ENCODE measurements at regions not wholly inside any gene's neighbourhood (a gene's known extent, or its start where the extent isn't known, plus 50 kb on each side); places are given as distances from the start of the nearest gene placed in this dataset.

DNA sequence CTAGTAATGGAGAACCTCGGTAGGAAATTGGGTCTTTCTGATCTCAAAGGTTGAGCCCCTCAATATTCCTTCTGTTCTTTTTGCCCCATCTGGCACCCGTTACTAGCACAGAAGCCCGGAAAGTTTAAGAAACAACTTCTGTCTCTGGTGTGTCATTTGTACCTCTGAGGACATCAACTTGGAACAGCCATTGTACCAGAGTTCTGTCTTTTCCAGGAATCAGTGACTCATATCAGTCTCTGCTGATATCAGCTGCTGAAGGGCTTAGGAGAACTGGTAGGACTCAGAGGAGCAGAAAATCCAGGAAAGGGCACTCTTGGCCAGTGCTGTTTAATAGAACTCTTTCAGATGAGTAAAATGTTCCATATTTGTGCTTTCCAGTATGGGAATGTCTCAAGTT lies 78.3 kb upstream of the CHD6 start:
- Histone ChIP-seq H3K4me3 (replicated peaks; ENCODE audit: insufficient read depth, low read length) (no peak overlapping the region), H3K27ac (replicated peaks) (no peak overlapping the region), H3K27me3 (ENCODE audit: insufficient read depth, poor library complexity, severe bottlenecking) (no peaks in the 10 kb centered on the region)
- TF ChIP-seq, protein P1, sequence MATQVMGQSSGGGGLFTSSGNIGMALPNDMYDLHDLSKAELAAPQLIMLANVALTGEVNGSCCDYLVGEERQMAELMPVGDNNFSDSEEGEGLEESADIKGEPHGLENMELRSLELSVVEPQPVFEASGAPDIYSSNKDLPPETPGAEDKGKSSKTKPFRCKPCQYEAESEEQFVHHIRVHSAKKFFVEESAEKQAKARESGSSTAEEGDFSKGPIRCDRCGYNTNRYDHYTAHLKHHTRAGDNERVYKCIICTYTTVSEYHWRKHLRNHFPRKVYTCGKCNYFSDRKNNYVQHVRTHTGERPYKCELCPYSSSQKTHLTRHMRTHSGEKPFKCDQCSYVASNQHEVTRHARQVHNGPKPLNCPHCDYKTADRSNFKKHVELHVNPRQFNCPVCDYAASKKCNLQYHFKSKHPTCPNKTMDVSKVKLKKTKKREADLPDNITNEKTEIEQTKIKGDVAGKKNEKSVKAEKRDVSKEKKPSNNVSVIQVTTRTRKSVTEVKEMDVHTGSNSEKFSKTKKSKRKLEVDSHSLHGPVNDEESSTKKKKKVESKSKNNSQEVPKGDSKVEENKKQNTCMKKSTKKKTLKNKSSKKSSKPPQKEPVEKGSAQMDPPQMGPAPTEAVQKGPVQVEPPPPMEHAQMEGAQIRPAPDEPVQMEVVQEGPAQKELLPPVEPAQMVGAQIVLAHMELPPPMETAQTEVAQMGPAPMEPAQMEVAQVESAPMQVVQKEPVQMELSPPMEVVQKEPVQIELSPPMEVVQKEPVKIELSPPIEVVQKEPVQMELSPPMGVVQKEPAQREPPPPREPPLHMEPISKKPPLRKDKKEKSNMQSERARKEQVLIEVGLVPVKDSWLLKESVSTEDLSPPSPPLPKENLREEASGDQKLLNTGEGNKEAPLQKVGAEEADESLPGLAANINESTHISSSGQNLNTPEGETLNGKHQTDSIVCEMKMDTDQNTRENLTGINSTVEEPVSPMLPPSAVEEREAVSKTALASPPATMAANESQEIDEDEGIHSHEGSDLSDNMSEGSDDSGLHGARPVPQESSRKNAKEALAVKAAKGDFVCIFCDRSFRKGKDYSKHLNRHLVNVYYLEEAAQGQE (IDR thresholded peaks at IDR 0.05; ENCODE audit: insufficient replicate concordance, low read depth): no peak
- TF ChIP-seq SPI1 (IDR thresholded peaks at IDR 0.05; ENCODE audit: borderline replicate concordance, low read depth) (no peak), POLR2AphosphoS5 (IDR thresholded peaks at IDR 0.05; ENCODE audit: low read depth) (no peak), GABPA (IDR thresholded peaks at IDR 0.05; ENCODE audit: low read depth) (no peak)
- TF ChIP-seq, protein P2, sequence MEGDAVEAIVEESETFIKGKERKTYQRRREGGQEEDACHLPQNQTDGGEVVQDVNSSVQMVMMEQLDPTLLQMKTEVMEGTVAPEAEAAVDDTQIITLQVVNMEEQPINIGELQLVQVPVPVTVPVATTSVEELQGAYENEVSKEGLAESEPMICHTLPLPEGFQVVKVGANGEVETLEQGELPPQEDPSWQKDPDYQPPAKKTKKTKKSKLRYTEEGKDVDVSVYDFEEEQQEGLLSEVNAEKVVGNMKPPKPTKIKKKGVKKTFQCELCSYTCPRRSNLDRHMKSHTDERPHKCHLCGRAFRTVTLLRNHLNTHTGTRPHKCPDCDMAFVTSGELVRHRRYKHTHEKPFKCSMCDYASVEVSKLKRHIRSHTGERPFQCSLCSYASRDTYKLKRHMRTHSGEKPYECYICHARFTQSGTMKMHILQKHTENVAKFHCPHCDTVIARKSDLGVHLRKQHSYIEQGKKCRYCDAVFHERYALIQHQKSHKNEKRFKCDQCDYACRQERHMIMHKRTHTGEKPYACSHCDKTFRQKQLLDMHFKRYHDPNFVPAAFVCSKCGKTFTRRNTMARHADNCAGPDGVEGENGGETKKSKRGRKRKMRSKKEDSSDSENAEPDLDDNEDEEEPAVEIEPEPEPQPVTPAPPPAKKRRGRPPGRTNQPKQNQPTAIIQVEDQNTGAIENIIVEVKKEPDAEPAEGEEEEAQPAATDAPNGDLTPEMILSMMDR (IDR thresholded peaks at IDR 0.05; ENCODE audit: insufficient read depth, low read length): no peak
- DNase-seq (ENCODE audit: low read depth in 1 of 2, low spot score in 1 of 2): no peak

DNA sequence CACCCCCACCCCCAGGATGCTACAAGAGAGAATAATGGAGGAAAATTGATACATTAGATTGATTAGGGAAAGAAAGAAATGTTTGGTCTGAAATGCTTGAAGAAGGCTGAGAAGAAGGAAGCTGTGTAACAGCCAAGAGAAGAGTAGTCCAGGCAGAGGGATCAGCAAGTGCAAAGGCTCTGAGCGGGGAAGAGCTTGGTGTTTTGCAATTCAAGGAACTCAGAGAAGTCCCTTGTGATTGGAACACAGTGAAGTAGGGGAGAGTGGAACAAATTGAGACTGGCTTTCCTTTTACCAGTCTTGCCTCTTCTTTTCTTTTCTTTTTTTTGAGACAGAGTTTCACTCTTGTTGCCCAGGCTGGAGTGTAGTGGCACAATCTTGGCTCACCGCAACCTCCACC lies 76.6 kb upstream of the CHD6 start:
- no peaks in the 10 kb centered on the region for H3K27me3 ChIP-seq (ENCODE audit: insufficient read depth, poor library complexity, severe bottlenecking)
- DNase-seq (ENCODE audit: low read depth in 1 of 2, low spot score in 1 of 2): peak in 1 of 2 experiments; percentile 17
- H3K4me3 ChIP-seq (replicated peaks; ENCODE audit: insufficient read depth, low read length): no peak overlapping the region
- H3K27ac ChIP-seq (replicated peaks): no peak overlapping the region
- no peak for TF ChIP-seq POLR2AphosphoS5 (IDR thresholded peaks at IDR 0.05; ENCODE audit: low read depth)

DNA sequence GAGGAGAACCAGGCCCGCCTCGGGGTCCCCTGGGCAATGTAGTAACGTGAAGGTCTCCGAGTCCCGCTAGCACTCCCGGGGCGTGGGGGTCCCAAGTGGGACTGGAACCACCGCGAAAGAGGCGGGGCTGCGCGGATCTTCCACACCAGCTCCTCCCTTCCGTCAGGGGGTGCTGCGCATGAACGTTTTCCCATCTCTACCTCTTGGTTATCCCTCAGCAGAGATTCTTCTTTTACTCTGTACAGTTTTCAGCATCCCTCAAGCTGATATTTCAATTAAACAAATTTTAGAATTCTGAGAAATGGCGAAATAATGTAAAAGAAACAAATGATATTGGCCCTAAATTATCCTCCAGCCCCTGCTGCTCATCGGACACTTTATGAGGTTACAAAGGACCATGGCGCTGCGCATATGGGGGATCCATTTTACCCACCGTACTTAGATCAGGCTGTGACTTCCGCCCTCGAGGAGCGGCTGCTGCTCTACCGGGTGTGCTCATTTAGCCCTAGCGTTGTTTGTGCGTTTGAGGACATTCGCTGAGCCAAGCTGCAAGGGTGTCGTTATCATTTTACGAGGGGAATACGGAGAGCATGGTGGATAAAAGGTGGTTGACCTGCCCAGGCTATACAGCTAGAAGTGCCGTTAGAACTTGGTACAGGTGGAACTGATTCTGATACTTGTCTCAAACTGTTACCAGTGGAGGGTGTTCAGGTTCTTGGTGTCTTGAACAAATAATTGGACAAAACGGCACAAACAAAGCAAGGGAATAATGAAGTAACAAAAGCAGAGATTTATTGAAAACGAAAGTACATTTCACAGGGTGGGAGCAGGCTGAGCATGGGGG lies 75.2 kb upstream of the CHD6 start:
- TF ChIP-seq POLR2AphosphoS5 (IDR thresholded peaks at IDR 0.05; ENCODE audit: low read depth): peak; percentile 92
- TF ChIP-seq SPI1 (IDR thresholded peaks at IDR 0.05; ENCODE audit: borderline replicate concordance, low read depth): peak; percentile 47; the same call in 1 of the 2 replicates
- TF ChIP-seq, protein P1 (IDR thresholded peaks at IDR 0.05; ENCODE audit: insufficient replicate concordance, low read depth): peak; percentile 35
- TF ChIP-seq, protein P2 (IDR thresholded peaks at IDR 0.05; ENCODE audit: insufficient read depth, low read length): no peak
- TF ChIP-seq GABPA (IDR thresholded peaks at IDR 0.05; ENCODE audit: low read depth): peak; percentile 98
- H3K4me3 ChIP-seq (replicated peaks; ENCODE audit: insufficient read depth, low read length): peak overlapping the region; percentile 61

DNA sequence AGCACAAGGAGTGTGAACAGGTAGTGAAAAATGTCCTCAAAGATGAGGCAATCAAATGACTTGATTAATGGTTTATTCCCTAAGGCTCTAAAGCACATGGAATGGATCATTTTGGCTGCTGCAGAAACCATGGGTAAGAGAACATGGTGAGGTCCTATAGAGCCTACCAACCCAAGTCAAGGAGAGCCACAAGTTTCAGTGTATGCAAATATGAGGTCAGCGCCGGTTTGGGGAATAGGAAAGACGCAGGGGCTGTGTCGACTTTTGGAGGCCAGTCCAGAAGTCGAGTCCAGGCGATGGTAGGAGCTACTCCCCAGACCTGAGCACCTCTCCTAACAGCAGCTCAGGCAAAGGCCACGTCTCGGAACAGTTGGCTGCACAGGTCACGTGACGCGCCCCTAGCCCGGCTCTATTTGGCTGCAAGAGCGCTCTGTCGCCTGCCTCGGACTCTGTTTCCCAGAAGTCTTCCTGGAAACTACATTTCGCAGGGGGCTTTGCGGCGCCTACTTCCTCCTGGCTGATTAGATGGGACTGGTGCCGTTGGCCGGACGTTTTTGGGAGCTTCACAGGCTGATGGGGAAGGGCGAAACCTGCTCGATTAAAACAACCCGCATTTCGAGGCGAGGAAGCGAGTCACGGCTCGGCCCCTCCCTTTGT lies 74.4 kb upstream of the CHD6 start:
- TF ChIP-seq, protein P2 (IDR thresholded peaks at IDR 0.05; ENCODE audit: insufficient read depth, low read length): no peak
- TF ChIP-seq, protein P1 (IDR thresholded peaks at IDR 0.05; ENCODE audit: insufficient replicate concordance, low read depth): no peak
- TF ChIP-seq POLR2AphosphoS5 (IDR thresholded peaks at IDR 0.05; ENCODE audit: low read depth) (no peak), SPI1 (IDR thresholded peaks at IDR 0.05; ENCODE audit: borderline replicate concordance, low read depth) (peak; percentile 25; the same call in 1 of the 2 replicates), GABPA (IDR thresholded peaks at IDR 0.05; ENCODE audit: low read depth) (peak; percentile 30; the same call in 1 of the 2 replicates)
- Histone ChIP-seq H3K4me3 (replicated peaks; ENCODE audit: insufficient read depth, low read length) (peak overlapping the region; percentile 61), H3K27ac (replicated peaks) (peak overlapping the region; percentile 79), H3K27me3 (ENCODE audit: insufficient read depth, poor library complexity, severe bottlenecking) (no peaks in the 10 kb centered on the region)
- DNase-seq (ENCODE audit: low read depth in 1 of 2, low spot score in 1 of 2): peak; percentile 76 to 89

More for the DNA sequence above, 75.2 kb upstream of the CHD6 start:
- no peaks in the 10 kb centered on the region for H3K27me3 ChIP-seq (ENCODE audit: insufficient read depth, poor library complexity, severe bottlenecking)
- peak; percentile 78 to 87 for DNase-seq (ENCODE audit: low read depth in 1 of 2, low spot score in 1 of 2)
- peak overlapping the region; percentile 79 for H3K27ac ChIP-seq (replicated peaks)

Data from HL-60 (cell line).